ENCODE measurements at regions not wholly inside any gene's neighbourhood (a gene's known extent, or its start where the extent isn't known, plus 50 kb on each side); places are given as distances from the start of the nearest gene placed in this dataset.
"Not testable (repeated sequence)": the region's sequence is repeated elsewhere in the genome, so short reads cannot be mapped to it uniquely, and the experiment has no call there.

GRCh38 chr11:33987975-33988580, 63.5 kb upstream of the CAPRIN1 start:
- Histone ChIP-seq H3K27ac (ENCODE audit: insufficient read depth, low read length, poor library complexity, severe bottlenecking) (no peak overlapping the region), H3K27me3 (replicated peaks; ENCODE audit: control insufficient read depth, insufficient read depth, low read length, poor library complexity, severe bottlenecking) (no peaks in the 10 kb centered on the region), H3K4me1 (ENCODE audit: control insufficient read depth, insufficient read depth, low read length, poor library complexity, severe bottlenecking) (no peaks in the 10 kb centered on the region), H3K4me3 (ENCODE audit: insufficient read depth, low read depth, low read length, poor library complexity, severe bottlenecking) (no peak overlapping the region), H3K36me3 (ENCODE audit: control insufficient read depth, insufficient read depth, low read length) (no peaks in the 10 kb centered on the region), H3K9me3 (ENCODE audit: control insufficient read depth, low read length) (no peaks in the 10 kb centered on the region)
- DNase-seq: peak; percentile 23 to 63 (median 37)

DNA sequence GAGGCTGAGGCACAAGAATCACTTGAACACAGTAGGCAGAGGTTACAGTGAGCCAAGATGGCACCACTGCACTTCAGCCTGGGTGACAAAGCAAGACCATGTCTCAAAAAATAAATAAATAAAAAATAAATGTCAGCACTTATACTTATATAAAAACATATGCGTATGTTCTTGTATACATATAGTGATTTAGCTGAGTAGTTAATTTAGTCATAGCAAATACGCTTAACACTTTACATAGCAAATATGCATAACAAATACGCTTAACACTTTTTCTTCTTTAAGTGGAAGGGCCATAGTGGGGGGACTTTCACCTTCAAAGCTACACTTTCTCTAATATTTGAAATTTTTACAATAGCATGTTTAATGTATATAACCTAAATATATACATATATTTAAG, 64.0 kb upstream of the CAPRIN1 start:
- DNase-seq: no peak
- Histone ChIP-seq H3K36me3 (ENCODE audit: control insufficient read depth, insufficient read depth, low read length) (no peaks in the 10 kb centered on the region), H3K27me3 (replicated peaks; ENCODE audit: control insufficient read depth, insufficient read depth, low read length, poor library complexity, severe bottlenecking) (no peaks in the 10 kb centered on the region), H3K4me1 (ENCODE audit: control insufficient read depth, insufficient read depth, low read length, poor library complexity, severe bottlenecking) (no peaks in the 10 kb centered on the region), H3K27ac (ENCODE audit: insufficient read depth, low read length, poor library complexity, severe bottlenecking) (no peak overlapping the region), H3K4me3 (ENCODE audit: insufficient read depth, low read depth, low read length, poor library complexity, severe bottlenecking) (no peak overlapping the region), H3K9me3 (ENCODE audit: control insufficient read depth, low read length) (no peaks in the 10 kb centered on the region)

- not testable (repeated sequence) for H3K27ac ChIP-seq (ENCODE audit: insufficient read depth, low read length, poor library complexity, severe bottlenecking); H3K4me1 ChIP-seq (ENCODE audit: control insufficient read depth, insufficient read depth, low read length, poor library complexity, severe bottlenecking); H3K27me3 ChIP-seq (replicated peaks; ENCODE audit: control insufficient read depth, insufficient read depth, low read length, poor library complexity, severe bottlenecking); H3K36me3 ChIP-seq (ENCODE audit: control insufficient read depth, insufficient read depth, low read length); H3K4me3 ChIP-seq (ENCODE audit: insufficient read depth, low read depth, low read length, poor library complexity, severe bottlenecking); H3K9me3 ChIP-seq (ENCODE audit: control insufficient read depth, low read length); DNase-seq
These were observed 64.7 kb upstream of the CAPRIN1 start for GRCh38 chr11:33986597-33987501.

GRCh38 chr11:33984682-33985389, 66.7 kb upstream of the CAPRIN1 start:
- Histone ChIP-seq H3K4me1 (ENCODE audit: control insufficient read depth, insufficient read depth, low read length, poor library complexity, severe bottlenecking) (no peaks in the 10 kb centered on the region), H3K36me3 (ENCODE audit: control insufficient read depth, insufficient read depth, low read length) (no peaks in the 10 kb centered on the region), H3K27ac (ENCODE audit: insufficient read depth, low read length, poor library complexity, severe bottlenecking) (no peak overlapping the region), H3K27me3 (replicated peaks; ENCODE audit: control insufficient read depth, insufficient read depth, low read length, poor library complexity, severe bottlenecking) (no peaks in the 10 kb centered on the region), H3K4me3 (ENCODE audit: insufficient read depth, low read depth, low read length, poor library complexity, severe bottlenecking) (no peak overlapping the region), H3K9me3 (ENCODE audit: control insufficient read depth, low read length) (no peaks in the 10 kb centered on the region)
- no peak for DNase-seq

DNA sequence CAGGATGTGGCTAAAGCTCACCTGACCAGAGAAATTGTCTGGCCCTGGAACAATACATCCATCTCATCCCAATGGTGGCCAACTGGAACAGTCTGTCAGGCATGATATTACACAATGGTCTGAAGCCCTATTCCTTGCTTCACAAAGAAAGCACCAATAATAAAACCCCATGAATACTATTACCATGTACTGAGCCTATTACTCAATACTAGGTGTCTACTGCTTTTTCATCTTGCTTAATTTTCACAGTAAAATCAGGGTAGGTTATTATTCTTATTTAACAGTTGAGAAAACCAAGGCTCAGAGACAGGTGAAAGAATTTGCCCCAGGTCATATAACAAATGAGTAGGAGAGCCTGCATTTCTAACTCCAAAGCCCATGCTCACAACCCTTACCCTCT, 68.9 kb upstream of the CAPRIN1 start:
- H3K4me3 ChIP-seq (ENCODE audit: insufficient read depth, low read depth, low read length, poor library complexity, severe bottlenecking): no peak overlapping the region

GRCh38 chr11:33980897-33981296, 70.6 kb upstream of the CAPRIN1 start:
- H3K9me3 ChIP-seq (ENCODE audit: control insufficient read depth, low read length): no peaks in the 10 kb centered on the region
- no peaks in the 10 kb centered on the region for H3K4me1 ChIP-seq (ENCODE audit: control insufficient read depth, insufficient read depth, low read length, poor library complexity, severe bottlenecking)
- no peak overlapping the region for H3K4me3 ChIP-seq (ENCODE audit: insufficient read depth, low read depth, low read length, poor library complexity, severe bottlenecking)
- H3K27me3 ChIP-seq (replicated peaks; ENCODE audit: control insufficient read depth, insufficient read depth, low read length, poor library complexity, severe bottlenecking): no peaks in the 10 kb centered on the region
- H3K27ac ChIP-seq (ENCODE audit: insufficient read depth, low read length, poor library complexity, severe bottlenecking): no peak overlapping the region
- no peaks in the 10 kb centered on the region for H3K36me3 ChIP-seq (ENCODE audit: control insufficient read depth, insufficient read depth, low read length)
- no peak for DNase-seq

More for the DNA sequence above, 68.9 kb upstream of the CAPRIN1 start:
- Histone ChIP-seq H3K27me3 (replicated peaks; ENCODE audit: control insufficient read depth, insufficient read depth, low read length, poor library complexity, severe bottlenecking) (no peaks in the 10 kb centered on the region), H3K9me3 (ENCODE audit: control insufficient read depth, low read length) (no peaks in the 10 kb centered on the region), H3K4me1 (ENCODE audit: control insufficient read depth, insufficient read depth, low read length, poor library complexity, severe bottlenecking) (no peaks in the 10 kb centered on the region), H3K27ac (ENCODE audit: insufficient read depth, low read length, poor library complexity, severe bottlenecking) (no peak overlapping the region), H3K36me3 (ENCODE audit: control insufficient read depth, insufficient read depth, low read length) (no peaks in the 10 kb centered on the region)
- DNase-seq: no peak

DNA sequence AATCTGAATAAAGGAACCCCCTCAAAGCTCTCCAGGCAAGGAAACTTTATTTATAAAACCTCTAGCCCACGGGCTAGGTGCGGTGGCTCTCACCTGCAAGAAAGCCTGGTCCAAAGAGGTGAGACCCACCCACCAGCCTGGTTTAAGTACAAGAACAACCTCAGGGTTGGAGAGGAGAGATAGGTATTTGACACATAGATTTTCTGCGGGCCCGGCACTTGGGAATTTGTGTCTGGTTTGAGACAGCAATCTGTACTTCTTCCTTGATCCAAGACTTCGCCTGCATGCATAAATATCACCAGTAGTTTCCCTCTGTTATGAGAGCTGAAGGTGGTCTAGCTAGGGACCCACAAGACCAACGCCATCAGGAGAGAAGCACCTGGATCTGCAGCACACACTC, 73.2 kb upstream of the CAPRIN1 start:
- no peak for DNase-seq
- Histone ChIP-seq H3K4me1 (ENCODE audit: control insufficient read depth, insufficient read depth, low read length, poor library complexity, severe bottlenecking) (no peaks in the 10 kb centered on the region), H3K4me3 (ENCODE audit: insufficient read depth, low read depth, low read length, poor library complexity, severe bottlenecking) (no peak overlapping the region), H3K9me3 (ENCODE audit: control insufficient read depth, low read length) (no peaks in the 10 kb centered on the region), H3K36me3 (ENCODE audit: control insufficient read depth, insufficient read depth, low read length) (no peaks in the 10 kb centered on the region), H3K27ac (ENCODE audit: insufficient read depth, low read length, poor library complexity, severe bottlenecking) (no peak overlapping the region), H3K27me3 (replicated peaks; ENCODE audit: control insufficient read depth, insufficient read depth, low read length, poor library complexity, severe bottlenecking) (no peaks in the 10 kb centered on the region)

GRCh38 chr11:33977676-33978075, 73.9 kb upstream of the CAPRIN1 start:
- Histone ChIP-seq H3K4me1 (ENCODE audit: control insufficient read depth, insufficient read depth, low read length, poor library complexity, severe bottlenecking) (no peaks in the 10 kb centered on the region), H3K4me3 (ENCODE audit: insufficient read depth, low read depth, low read length, poor library complexity, severe bottlenecking) (no peak overlapping the region), H3K27ac (ENCODE audit: insufficient read depth, low read length, poor library complexity, severe bottlenecking) (no peak overlapping the region), H3K36me3 (ENCODE audit: control insufficient read depth, insufficient read depth, low read length) (no peaks in the 10 kb centered on the region), H3K9me3 (ENCODE audit: control insufficient read depth, low read length) (no peaks in the 10 kb centered on the region), H3K27me3 (replicated peaks; ENCODE audit: control insufficient read depth, insufficient read depth, low read length, poor library complexity, severe bottlenecking) (no peaks in the 10 kb centered on the region)
- no peak for DNase-seq

DNA sequence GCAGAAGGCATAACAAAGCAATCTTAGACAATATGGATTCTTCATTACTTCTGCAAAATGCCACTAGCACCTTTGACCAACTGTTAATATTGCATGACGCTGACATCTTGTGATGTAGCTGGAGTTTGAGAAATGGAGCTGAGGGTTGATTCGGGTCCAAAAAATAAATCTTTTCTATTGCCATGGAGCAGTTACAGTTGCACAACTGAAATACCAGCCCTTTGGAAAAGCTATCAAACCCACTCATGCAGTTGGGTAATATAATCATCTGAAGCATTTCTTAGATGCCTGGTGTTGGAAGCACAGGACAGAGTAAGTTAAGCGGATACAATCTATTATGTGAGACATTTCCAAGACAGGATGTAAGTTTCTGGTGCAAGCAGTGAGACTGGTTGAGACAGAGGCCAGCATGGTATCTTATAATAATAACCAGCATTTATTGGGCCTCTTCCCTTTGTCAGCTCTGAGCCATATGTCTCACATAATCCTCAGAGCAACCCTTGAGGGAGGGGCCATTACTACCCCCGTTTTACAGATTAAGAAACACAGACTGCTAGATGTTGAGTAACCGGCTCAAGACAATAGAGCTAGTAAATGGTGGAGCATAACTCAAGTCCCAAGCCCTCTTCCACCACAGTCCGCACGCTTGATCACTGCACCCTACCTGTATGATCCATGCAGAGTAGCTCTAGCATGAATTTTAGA, 74.9 kb upstream of the CAPRIN1 start:
- Histone ChIP-seq H3K4me1 (ENCODE audit: control insufficient read depth, insufficient read depth, low read length, poor library complexity, severe bottlenecking) (no peaks in the 10 kb centered on the region), H3K9me3 (ENCODE audit: control insufficient read depth, low read length) (no peaks in the 10 kb centered on the region), H3K4me3 (ENCODE audit: insufficient read depth, low read depth, low read length, poor library complexity, severe bottlenecking) (no peak overlapping the region), H3K27me3 (replicated peaks; ENCODE audit: control insufficient read depth, insufficient read depth, low read length, poor library complexity, severe bottlenecking) (no peaks in the 10 kb centered on the region), H3K36me3 (ENCODE audit: control insufficient read depth, insufficient read depth, low read length) (no peaks in the 10 kb centered on the region), H3K27ac (ENCODE audit: insufficient read depth, low read length, poor library complexity, severe bottlenecking) (no peak overlapping the region)
- no peak for DNase-seq

Data from effector memory CD4-positive, alpha-beta T cell (primary cell).